ENCODE measurements at regions not wholly inside any gene's neighbourhood (a gene's known extent, or its start where the extent isn't known, plus 50 kb on each side); places are given as distances from the start of the nearest gene placed in this dataset.

GRCh38 chrX:26387906-26388305 lies 171.9 kb downstream of the MAGEB5 start:
- WGBS (ENCODE audit: insufficient coverage), result 96% methylated on average over 3 of the region's 4 CpGs
- DNase-seq (no peak), ATAC-seq (ENCODE audit: low read depth) (no peak)
- no peak overlapping the region for H3K27ac Mint-ChIP-seq
- Histone ChIP-seq H3K4me2 (replicated peaks; ENCODE audit: low read depth, low read length, poor library complexity, severe bottlenecking) (no peak overlapping the region), H3K9ac (ENCODE audit: low read length) (no peak overlapping the region), H3K4me3 (ENCODE audit: control extremely low read depth in 1 of 5, extremely low read depth in 1 of 5, insufficient read depth in 1 of 5, low read depth in 2 of 5, low read length in 4 of 5) (no peak overlapping the region), H2AFZ (ENCODE audit: insufficient read depth, low read depth, low read length, poor library complexity, severe bottlenecking) (no peak overlapping the region), H3K27me3 (replicated peaks in 1 of 4; ENCODE audit: control extremely low read depth in 1 of 4, control insufficient read depth in 3 of 4, insufficient read depth in 4 of 4, low read length in 3 of 4) (no peaks in the 10 kb centered on the region), H3K79me2 (ENCODE audit: control insufficient read depth, insufficient read depth, low read length) (no peaks in the 10 kb centered on the region), H3K9me3 (ENCODE audit: control extremely low read depth in 1 of 3, control insufficient read depth in 2 of 3, insufficient read depth in 1 of 3, low read length in 2 of 3) (no peaks in the 10 kb centered on the region), H3K27ac (ENCODE audit: low read length in 2 of 2) (no peak overlapping the region), H3K4me1 (ENCODE audit: control insufficient read depth in 2 of 2, insufficient read depth in 2 of 2, low read length in 2 of 2) (no peaks in the 10 kb centered on the region), H4K20me1 (ENCODE audit: control insufficient read depth, insufficient read depth, low read length, poor library complexity, severe bottlenecking) (no peaks in the 10 kb centered on the region), H3K36me3 (replicated peaks in 1 of 2; ENCODE audit: control extremely low read depth in 1 of 2, control insufficient read depth in 1 of 2, extremely low read depth in 1 of 2, insufficient read depth in 2 of 2, low read length in 1 of 2) (no peaks in the 10 kb centered on the region)
- no peak overlapping the region for H3K4me3 Mint-ChIP-seq
- intact Hi-C loops (cut with micrococcal nuclease), result no loop called here
- H3K4me1 Mint-ChIP-seq, result no peaks in the 10 kb centered on the region
- ChIA-PET POLR2A (no interaction called here), CTCF (no interaction called here)
- no peaks in the 10 kb centered on the region for H3K27me3 Mint-ChIP-seq
- no peaks in the 10 kb centered on the region for H3K9me3 Mint-ChIP-seq (ENCODE audit: insufficient read depth)
- TF ChIP-seq, protein P1, sequence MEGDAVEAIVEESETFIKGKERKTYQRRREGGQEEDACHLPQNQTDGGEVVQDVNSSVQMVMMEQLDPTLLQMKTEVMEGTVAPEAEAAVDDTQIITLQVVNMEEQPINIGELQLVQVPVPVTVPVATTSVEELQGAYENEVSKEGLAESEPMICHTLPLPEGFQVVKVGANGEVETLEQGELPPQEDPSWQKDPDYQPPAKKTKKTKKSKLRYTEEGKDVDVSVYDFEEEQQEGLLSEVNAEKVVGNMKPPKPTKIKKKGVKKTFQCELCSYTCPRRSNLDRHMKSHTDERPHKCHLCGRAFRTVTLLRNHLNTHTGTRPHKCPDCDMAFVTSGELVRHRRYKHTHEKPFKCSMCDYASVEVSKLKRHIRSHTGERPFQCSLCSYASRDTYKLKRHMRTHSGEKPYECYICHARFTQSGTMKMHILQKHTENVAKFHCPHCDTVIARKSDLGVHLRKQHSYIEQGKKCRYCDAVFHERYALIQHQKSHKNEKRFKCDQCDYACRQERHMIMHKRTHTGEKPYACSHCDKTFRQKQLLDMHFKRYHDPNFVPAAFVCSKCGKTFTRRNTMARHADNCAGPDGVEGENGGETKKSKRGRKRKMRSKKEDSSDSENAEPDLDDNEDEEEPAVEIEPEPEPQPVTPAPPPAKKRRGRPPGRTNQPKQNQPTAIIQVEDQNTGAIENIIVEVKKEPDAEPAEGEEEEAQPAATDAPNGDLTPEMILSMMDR (IDR thresholded peaks at IDR 0.05), result no peak
- TF ChIP-seq EZH2 (IDR thresholded peaks at IDR 0.05; ENCODE audit: borderline replicate concordance, insufficient read depth, low read depth, low read length, poor library complexity, severe bottlenecking), result no peak

DNA sequence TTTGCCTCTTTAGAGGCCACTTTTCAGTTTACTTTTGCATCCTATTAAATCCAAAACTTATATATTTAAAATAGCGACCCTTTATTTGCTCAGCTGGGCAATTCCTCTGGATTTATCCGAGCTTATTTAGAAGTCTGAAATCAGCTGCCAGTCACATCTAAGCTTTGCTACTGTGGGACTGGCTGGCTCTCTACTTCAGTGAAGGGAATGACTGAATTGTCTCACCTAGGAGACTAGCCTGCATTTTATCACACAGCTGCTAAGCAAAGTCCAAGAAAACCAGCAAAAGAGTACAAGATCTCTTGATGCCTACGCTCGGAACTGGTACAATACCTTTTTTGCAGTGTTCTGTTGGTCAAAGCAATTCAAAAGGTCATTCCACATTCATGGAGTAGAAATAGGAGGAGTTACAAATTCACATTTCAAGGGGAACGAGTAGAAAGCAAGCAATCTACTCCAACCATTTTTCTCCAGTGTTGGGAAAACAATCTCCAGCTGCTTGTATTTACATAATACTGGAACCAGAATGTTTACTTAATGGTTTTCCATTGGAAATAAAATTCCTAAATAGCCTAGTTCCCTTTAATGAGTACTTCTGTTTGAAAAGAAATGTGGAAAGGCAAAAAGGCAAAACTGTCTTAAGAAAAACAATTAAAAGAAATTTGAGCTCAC lies 160.2 kb downstream of the MAGEB5 start:
- H3K4me1 Mint-ChIP-seq, result no peaks in the 10 kb centered on the region

More for the DNA sequence above, 160.2 kb downstream of the MAGEB5 start:
- Histone ChIP-seq H3K9ac (ENCODE audit: low read length) (no peak overlapping the region), H3K27me3 (replicated peaks in 1 of 4; ENCODE audit: control extremely low read depth in 1 of 4, control insufficient read depth in 3 of 4, insufficient read depth in 4 of 4, low read length in 3 of 4) (no peaks in the 10 kb centered on the region), H3K27ac (ENCODE audit: low read length in 2 of 2) (no peak overlapping the region), H3K36me3 (replicated peaks in 1 of 2; ENCODE audit: control extremely low read depth in 1 of 2, control insufficient read depth in 1 of 2, extremely low read depth in 1 of 2, insufficient read depth in 2 of 2, low read length in 1 of 2) (no peaks in the 10 kb centered on the region), H3K4me2 (replicated peaks; ENCODE audit: low read depth, low read length, poor library complexity, severe bottlenecking) (no peak overlapping the region), H4K20me1 (ENCODE audit: control insufficient read depth, insufficient read depth, low read length, poor library complexity, severe bottlenecking) (no peaks in the 10 kb centered on the region), H3K79me2 (ENCODE audit: control insufficient read depth, insufficient read depth, low read length) (no peaks in the 10 kb centered on the region), H3K4me3 (ENCODE audit: control extremely low read depth in 1 of 5, extremely low read depth in 1 of 5, insufficient read depth in 1 of 5, low read depth in 2 of 5, low read length in 4 of 5) (no peak overlapping the region), H2AFZ (ENCODE audit: insufficient read depth, low read depth, low read length, poor library complexity, severe bottlenecking) (no peak overlapping the region), H3K4me1 (ENCODE audit: control insufficient read depth in 2 of 2, insufficient read depth in 2 of 2, low read length in 2 of 2) (no peaks in the 10 kb centered on the region), H3K9me3 (ENCODE audit: control extremely low read depth in 1 of 3, control insufficient read depth in 2 of 3, insufficient read depth in 1 of 3, low read length in 2 of 3) (no peaks in the 10 kb centered on the region)
- intact Hi-C loops (cut with micrococcal nuclease), result no loop called here
- no peak for DNase-seq
- CTCF ChIA-PET, result no interaction called here
- H3K27ac Mint-ChIP-seq, result no peak overlapping the region
- H3K9me3 Mint-ChIP-seq (ENCODE audit: insufficient read depth), result no peaks in the 10 kb centered on the region
- H3K4me3 Mint-ChIP-seq, result no peak overlapping the region
- no peak for TF ChIP-seq EZH2 (IDR thresholded peaks at IDR 0.05; ENCODE audit: borderline replicate concordance, insufficient read depth, low read depth, low read length, poor library complexity, severe bottlenecking)
- TF ChIP-seq, protein P1 (IDR thresholded peaks at IDR 0.05), result no peak
- ATAC-seq (ENCODE audit: low read depth), result no peak
- no peaks in the 10 kb centered on the region for H3K27me3 Mint-ChIP-seq
- no CpG with 5 or more reads among the region's 5 CpGs for WGBS (ENCODE audit: insufficient coverage)
- POLR2A ChIA-PET, result no interaction called here
